ENCODE measurements at regions not wholly inside any gene's neighbourhood (a gene's known extent, or its start where the extent isn't known, plus 50 kb on each side); places are given as distances from the start of the nearest gene placed in this dataset.

DNA sequence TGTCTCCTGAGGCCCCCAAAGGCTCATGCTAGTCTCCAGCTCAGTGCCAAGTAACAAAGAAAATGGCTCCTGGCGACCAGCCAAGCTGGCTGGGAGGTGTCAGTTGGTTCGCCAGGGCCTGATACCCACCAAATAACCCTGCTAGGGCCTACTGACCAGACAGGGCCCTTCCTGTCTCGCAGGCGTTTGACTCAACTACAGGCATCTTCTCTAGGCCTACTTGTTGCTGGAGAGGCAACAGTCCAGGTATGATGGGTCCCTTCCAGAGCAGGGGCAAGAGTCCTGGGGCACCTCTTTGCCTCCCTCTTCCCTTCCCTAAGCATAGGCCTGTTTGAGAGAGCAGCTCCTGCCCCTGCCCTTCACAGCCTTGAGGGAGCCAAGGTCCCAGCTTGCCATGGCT, 147.9 kb upstream of the VANGL1 start:
- H3K4me3 ChIP-seq (ENCODE audit: low read depth, low read length) = no peak overlapping the region

DNA sequence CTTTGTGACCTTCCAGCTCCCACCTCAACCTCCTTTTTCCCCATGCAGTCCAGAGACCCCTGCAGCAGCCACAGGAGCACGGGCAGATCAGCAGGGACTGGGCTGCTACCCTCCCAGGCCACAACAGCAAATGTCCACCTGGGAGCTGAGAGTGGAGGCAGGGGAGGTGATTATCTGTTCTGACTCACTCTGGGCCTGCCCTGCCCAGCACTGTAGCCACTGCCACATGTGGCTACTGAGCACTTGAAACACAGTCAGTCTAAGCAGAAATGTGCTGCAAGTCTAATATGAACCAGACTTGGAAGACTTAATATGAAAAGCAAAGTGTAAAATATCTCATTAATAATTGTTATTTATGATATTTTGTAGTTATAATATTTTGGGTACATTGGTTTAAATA, 148.9 kb upstream of the VANGL1 start:
- H3K4me3 ChIP-seq (ENCODE audit: low read depth, low read length) = no peak overlapping the region

DNA sequence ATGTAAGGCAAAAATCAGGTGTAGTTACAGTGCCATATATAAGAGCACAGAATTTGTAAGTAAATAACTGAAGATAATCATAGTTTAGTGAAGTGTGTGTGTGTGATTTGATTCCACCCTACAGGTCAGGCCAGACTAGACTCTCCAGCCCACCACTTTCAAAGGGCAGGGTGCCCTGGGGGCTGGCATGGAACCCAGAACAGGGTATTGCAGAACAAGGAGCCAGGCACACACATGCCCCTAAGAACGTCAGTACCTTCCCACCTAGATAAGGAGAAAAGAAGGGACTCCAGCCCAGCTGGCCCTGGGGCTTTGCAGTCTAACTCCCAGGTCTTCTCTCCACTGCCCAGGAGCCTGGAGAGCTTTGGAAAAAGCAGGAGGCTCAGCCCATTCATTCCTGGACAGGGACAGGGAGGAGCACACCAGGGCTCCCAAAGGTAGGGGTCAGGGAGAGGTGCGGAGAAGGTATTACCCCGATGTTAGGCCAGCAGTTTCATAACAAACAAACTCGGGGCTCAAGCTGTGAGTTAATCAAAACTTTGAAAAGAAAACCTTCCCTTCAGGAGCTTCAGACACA, 149.7 kb upstream of the VANGL1 start:
- H3K4me3 ChIP-seq (ENCODE audit: low read depth, low read length) = no peak overlapping the region

DNA sequence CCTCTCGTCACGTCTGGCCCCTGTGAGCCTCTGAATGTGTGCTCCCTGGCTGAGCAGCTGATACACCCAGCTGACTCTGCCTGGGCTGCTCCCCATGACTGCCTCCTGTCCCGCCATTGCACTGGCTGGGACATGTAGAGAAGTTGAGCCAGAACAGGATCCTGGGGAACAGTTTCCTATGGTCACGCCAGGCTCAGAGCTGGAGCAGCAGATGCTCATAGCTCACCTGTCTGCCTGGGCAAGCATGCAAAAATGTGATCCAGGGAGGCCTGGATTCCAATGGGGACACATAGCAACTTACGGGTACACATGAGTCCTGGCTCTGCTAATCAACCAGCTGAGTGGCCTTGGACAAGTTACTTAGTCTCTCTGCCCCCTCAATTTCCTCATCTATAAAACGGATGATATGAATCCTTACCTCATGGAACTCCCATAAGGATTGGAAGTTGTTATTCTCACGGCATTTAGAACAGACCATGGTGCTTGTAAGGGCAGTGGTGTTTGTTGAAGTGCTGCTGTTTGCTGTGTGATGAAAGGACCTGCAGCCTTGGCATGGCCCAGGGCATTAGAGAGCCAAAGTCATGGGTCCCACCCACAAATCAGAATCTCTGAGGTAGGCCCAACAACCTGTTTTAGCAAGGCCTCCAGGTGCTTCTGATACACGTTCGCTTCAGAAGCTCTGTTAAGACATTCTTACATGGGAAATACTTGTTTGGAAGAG, 150.3 kb upstream of the VANGL1 start:
- H3K4me3 ChIP-seq (ENCODE audit: low read depth, low read length) = no peak overlapping the region

DNA sequence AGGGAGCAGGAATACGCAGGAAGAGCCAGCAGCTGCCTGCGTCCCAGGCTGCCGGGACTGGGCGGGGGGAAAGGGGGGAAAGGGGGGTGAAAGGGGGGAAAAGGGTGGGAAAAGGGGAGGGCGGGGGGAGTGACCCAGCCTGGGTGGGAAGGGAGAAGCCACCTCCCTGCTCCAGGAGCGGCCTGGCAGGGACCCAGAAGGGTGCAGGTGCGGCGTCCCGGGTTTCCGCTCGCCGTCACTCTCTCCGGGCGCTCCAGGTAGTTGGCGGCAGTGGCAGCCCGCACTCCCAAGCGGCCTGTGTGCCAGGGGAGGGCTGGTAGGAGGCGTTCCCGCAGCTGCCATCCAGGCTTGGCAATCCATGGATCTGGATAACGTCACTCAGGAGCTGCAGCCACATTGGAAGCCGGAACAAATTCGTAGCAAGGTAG, 141.0 kb upstream of the NGF start:
- H3K4me3 ChIP-seq (ENCODE audit: low read depth, low read length) = no peak overlapping the region

DNA sequence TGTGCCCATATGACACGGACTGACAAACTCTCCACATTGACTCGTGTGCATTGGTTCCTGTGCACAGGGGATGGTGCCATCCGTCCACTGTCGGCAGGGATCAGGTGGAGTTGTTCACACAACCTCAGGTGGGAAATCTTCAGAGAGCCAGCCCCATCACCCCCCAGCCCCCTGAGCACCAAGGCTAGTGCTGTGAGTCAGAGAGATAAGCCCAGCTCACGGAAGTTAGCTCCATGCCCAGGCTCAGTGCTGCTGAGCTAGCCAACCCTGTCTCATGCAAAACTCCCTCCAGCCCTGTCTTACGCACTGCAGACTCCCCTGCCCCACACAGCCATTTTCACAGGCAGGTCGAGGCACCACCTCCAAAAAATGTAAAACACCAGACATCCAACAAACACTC, 139.0 kb upstream of the NGF start:
- no peak overlapping the region for H3K4me3 ChIP-seq (ENCODE audit: low read depth, low read length)

DNA sequence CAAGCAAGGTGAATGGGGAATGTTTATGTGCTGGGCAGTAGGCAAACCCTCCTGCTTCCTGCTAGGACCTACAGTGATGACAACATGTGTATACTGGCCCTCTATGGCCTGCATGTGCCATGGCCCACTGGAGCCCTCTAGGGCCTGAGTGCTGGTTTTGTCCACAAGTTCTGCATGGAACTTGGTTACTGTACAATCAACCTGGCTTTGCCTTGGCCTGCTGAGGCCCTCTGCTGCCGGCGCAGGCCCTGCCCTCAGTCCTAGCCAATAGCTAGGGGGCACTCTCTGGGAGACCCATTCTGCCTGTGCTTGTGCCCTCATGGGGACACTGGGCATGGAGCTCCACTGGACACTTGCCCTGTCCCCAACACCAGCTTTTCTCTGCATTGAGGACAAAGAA, 138.6 kb upstream of the NGF start:
- H3K4me3 ChIP-seq (ENCODE audit: low read depth, low read length) = no peak overlapping the region

DNA sequence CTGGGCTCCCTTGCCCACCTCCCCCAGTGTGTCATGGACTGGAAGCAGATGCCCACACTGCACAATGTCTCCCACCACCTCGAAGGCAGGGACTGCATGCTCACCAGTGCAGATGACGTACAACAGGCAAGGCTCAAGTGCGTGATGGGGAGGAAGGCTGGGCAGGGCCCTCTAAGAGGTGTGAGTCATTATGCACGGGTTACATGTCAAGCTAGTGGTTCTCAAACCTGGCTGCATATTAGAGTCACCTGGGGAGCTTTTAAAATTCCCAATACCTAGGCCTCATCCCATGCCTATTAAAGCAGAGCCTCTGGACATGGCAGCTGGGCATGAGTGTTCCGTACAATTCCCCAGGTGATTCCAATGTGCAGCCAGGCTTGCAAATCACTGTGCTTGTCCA, 137.9 kb upstream of the NGF start:
- no peak overlapping the region for H3K4me3 ChIP-seq (ENCODE audit: low read depth, low read length)

DNA sequence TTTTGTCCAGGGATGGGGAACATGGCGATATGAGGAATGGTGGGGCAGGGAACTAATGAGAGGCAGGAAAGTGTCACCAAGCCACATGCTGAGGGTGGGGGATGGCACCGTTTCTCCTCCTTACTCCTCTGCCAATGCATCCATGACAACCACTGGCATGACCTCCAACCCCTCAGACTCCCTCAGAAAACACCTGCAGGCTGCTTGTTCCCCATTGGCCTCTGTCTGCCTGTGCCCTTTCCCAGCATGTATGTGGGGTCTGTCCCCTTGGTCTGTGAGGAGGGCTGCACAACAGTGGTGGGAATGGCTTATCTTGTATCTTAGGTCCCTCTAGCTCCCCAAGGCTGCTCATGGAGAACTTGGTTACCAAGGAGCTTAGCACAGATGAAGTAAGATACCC, 137.2 kb upstream of the NGF start:
- H3K4me3 ChIP-seq (ENCODE audit: low read depth, low read length) = no peak overlapping the region

DNA sequence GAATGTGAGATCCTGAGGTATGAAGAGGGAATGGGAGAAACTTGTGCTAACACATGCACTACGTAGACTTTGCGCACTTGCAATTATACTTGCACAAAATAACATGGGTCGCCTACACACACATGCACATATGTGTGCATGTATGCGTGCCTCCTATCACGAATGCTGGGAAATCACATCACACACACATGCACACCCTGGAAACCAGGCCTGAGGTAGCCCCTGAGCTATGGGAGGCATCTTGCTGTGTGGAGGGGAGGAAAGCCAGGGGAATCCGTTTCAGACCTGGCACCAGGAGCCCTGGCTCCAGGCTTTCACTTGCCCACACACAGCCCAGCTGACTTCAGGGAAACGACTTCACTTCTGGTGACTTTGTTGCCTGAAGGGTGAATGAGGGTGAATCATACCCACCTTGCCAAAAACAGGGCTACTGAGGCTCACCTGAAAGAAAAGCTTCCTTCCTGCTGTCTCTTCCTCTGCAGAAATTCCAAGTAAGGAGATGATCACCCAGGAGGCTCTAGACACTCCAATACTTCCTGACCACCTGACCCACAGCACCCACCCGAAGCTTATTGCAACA, 136.0 kb upstream of the NGF start:
- no peak overlapping the region for H3K4me3 ChIP-seq (ENCODE audit: low read depth, low read length)

DNA sequence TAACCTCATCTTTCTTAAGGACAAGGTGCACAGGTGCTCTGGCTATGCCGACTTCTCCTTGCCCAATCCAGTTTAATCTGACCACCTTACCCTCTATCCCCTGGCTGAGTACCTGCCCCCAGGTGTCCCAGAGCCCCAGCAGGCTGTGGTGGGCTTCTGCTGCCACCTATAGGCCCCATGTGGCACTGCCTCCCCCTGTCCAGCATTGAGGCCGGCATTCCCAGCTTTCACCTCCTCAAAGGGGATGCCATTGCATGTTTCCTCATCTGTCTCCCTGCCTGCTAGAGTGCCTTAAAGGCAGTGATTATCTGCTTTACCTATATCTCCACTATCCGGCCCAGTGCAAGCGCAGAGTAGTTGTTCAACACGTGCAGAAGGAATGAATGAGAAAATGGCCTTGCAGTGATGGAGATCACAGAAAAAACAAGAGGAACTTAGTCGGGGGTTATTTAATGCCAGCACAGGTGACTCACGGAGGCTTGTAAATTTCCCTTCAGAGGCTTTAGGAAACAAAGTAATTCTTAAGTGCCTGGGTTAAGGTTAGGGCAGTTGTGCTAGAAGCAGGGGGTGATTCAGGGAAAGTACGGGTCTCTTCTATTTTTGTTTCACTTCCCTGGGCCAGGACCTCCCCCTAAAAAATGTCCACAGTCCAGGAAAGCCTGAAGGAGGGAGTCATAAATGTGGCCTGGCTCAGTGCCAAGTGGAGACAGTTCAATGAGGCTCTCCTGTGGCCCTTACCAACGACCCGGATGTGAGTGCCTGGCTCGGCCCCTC, 131.8 kb upstream of the NGF start:
- no peak overlapping the region for H3K4me3 ChIP-seq (ENCODE audit: low read depth, low read length)

DNA sequence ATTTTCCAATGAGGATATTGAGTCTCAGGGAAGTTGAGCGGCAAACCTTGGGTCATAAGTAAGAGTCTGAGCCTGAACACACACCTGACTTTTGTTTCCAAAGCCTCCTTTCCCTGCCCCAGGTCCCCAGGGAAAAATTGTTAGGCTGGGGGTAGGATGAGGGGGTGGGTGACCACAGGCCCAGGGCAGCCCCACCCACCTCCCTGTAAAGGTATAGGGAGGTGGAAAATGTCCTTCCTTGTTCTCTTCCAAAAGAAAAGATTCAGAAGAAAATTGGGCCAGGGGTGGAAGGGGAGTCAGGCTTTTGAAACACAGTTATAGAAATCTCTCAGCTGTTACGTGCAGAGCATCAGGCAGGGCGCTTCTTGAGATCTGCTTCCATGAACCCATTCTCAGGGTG, 129.7 kb upstream of the NGF start:
- H3K4me3 ChIP-seq (ENCODE audit: low read depth, low read length) = no peak overlapping the region

DNA sequence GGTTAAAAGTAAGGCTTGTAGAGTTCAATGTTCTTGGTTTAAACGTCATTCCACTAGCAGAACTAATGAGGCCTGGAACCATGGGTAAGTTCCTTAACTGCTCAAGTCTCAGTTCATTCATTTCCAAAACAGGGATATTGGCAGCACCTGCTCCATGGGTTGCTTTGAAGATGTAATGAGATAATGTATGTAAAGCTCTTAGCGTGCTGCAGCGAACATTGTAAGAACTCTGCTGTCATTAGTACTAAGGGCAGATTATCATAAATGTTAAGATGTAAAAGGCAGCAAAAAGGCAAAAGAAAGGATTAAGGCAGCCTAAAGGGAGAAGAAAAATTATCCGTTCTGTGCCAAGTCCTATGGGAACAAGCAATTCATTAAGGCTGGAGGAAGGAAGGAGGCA, 129.1 kb upstream of the NGF start:
- no peak overlapping the region for H3K4me3 ChIP-seq (ENCODE audit: low read depth, low read length)

DNA sequence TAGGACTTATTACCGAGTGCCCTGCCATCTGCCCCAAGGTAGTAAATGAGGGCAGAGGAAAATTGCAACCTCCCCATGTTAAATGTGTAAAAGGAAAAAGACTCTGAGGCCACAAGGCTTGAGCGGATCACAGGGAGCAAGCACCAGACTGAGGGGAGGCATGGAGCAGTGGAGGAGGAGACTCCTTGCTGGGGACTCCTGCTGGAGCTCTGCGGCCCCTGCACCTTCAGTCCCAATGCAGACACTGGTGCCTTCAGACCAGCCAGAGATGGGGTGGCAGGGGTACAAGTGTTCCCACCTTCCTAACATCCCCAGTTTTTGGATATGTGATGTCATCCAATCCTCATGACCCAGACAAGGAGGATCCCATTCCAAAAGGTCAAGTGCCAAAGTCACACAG, 128.4 kb upstream of the NGF start:
- H3K4me3 ChIP-seq (ENCODE audit: low read depth, low read length) = no peak overlapping the region

DNA sequence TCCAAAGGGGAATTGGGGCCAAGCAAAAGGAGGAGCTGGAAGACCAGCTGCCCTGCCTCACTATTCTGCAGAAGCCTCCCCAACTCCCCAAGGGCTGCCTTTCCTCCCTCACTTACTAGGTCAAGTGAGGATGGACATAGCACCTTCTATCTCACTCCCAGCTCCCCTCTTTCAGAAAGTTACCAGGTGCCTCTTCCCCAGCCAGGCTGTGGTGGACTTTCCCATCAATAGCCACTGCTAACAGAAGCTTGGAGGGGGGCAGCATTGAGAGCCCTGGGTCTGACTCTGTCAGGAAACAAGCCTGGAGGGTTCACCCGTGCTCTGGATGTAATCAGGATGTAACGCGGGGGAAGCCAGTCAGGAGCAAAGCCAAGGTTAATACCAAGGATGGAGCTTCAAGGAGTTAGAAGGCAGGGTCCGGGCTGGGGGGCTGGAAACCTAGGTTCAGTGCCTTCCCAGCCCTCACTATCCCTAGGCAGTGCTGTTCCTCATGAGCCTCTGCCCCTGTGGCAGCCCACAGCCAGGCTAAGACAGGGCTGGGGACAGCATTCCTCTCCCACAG, 127.8 kb upstream of the NGF start:
- H3K4me3 ChIP-seq (ENCODE audit: low read depth, low read length) = no peak overlapping the region

DNA sequence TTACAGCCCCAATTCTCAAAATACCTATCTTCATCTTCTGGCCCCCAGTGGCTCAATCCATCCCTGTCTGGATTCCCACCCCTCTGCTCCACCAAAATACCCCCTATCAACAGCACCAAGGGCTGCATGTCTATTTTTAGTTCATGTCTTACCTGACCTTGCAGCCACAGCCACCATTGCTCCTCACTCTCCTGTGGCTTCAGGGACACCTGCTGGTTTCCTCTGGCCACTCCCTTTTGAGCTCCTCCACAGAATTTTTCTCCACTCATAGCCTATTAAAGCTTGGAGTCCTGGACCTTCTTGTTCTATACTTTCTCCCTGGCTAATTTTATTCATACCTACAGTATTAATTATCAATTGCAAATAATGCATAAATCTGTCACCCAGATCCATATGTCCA, 125.3 kb upstream of the NGF start:
- no peak overlapping the region for H3K4me3 ChIP-seq (ENCODE audit: low read depth, low read length)

DNA sequence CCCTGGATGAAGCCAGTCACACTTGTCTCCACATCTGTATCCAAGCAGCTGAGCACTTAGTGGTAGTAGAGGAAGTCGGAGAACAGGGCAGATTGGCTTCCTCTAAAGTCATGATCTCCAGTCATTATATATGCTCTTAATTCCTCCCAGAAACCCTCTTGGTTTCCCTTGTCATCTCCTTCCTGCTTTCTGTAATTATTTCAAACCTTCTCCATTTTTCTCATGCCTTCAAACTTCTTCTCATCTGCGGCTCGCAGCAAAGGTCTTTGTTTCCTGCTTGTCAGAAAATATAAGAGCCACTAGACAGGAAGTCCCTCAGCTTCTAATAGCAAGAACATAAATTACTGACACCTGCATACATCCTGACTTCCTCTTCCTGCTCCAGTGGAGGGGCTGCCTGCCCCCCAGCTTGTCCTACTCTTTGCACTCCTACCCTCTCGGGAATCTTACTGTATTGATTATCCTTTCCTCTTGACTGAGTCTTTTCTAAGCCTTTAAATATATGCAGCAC, 124.6 kb upstream of the NGF start:
- H3K4me3 ChIP-seq (ENCODE audit: low read depth, low read length) = no peak overlapping the region

DNA sequence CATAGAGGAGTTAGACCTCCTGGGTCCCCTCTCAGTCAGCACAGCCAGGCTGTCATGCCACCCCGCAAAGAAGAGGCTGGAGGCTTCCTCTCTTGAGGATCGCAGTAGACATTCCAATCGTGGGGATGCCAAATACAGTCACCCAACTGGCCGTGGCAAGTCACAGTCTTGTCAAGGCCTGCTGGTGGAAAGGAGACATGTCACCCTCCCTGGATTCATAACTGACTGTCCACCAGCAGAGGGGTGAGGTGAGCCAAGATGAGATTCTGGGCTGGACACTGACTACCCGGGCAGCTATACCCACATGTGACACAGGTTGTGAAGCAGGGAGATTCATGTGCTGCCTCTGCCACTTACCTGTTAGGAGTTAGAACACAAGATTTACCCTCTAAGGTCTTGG, 123.5 kb upstream of the NGF start:
- no peak overlapping the region for H3K4me3 ChIP-seq (ENCODE audit: low read depth, low read length)

DNA sequence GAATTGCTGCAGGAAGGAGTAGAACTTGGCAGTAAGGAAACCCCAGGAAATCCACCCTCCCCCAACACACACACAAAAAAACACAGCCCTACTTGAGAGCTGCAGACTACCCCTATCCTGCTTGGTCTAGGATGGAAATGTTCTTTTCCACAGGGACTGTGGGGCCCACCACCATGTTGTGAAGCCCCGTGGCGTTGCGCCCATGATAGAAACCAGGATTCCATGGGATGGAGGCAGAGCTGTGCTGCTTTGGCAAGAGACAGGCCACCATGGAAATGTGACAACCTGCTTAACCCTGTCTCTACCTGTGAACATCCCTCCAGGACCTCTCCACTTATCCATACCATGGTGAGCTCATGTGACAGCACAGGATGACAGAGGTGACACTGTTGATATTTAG, 121.1 kb upstream of the NGF start:
- no peak overlapping the region for H3K4me3 ChIP-seq (ENCODE audit: low read depth, low read length)

DNA sequence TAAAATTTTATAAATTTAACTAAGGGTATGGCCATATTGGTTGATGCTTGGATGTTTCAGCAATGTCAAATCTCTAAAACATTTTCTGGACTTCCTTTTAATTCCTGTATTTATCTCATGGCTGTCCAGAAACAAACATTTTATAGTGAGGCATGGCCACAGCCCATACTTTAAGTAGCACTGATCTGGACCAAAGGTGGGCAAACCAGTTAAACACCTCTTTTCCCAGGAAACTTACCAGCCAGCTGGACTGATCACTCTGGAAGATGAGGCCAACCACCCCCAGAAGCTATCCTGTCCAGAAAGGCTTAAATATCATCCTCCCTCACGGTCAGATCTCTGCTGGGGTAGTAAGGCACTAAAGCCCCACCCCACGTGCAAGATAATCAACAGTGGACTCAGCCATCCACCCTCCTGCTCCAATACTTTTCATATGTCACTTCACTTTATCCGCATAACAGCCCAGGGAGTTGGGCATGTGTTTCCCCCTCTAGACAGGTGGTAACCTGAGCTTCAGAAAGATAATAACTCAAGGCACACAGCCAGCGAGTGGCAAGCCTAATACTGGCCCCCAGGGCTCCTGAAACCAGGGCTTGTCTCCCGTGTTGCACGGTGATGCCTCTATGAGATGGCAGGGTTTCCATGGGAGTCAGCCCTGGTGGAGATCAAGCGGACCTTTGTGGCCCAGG, 120.5 kb upstream of the NGF start:
- no peak overlapping the region for H3K4me3 ChIP-seq (ENCODE audit: low read depth, low read length)

DNA sequence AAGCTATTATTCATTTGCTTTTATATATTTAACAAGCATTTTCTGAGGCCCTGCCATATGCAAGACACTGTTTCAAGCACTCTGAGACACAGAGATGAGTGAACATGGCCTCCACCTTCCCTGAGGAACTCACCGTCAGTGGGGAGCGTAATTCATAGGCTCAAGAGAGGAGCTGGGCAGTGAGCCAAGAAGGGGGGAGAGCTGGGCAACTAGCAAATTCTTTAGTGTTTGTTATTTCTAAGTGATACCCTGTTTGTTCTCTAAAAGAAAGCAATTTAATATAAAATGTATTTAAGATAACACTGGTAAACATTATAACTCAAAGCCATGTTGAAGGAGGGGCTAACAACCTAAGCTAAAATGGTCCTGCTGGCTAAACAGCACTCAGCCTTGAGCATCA, 119.2 kb upstream of the NGF start:
- H3K4me3 ChIP-seq (ENCODE audit: low read depth, low read length) = no peak overlapping the region
